ENCODE measurements at regions not wholly inside any gene's neighbourhood (a gene's known extent, or its start where the extent isn't known, plus 50 kb on each side); places are given as distances from the start of the nearest gene placed in this dataset.

DNA sequence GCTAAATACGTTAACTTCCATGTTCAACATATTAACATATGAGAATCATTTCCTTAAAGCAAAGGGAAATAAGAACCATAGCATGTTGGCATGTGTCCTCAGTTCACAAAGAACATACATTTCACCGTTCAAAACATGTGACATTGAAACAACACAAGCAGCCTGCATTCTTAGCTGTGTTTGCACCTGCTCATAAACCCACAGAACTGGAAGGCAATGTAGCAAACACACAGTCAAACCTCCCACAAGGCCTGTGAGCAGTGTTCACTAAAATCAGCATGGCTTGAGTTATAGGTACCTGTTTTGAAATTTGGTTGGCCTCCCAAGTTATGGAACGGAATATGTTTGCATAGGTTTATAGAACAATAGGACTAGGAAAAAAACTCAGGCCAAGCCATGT lies 504.9 kb upstream of the AMELY start:
- no peak for FAIRE-seq
- H3K27ac ChIP-seq (ENCODE audit: low read depth in 2 of 2, low read length in 2 of 2) = no peak overlapping the region
- TF ChIP-seq, protein P1, sequence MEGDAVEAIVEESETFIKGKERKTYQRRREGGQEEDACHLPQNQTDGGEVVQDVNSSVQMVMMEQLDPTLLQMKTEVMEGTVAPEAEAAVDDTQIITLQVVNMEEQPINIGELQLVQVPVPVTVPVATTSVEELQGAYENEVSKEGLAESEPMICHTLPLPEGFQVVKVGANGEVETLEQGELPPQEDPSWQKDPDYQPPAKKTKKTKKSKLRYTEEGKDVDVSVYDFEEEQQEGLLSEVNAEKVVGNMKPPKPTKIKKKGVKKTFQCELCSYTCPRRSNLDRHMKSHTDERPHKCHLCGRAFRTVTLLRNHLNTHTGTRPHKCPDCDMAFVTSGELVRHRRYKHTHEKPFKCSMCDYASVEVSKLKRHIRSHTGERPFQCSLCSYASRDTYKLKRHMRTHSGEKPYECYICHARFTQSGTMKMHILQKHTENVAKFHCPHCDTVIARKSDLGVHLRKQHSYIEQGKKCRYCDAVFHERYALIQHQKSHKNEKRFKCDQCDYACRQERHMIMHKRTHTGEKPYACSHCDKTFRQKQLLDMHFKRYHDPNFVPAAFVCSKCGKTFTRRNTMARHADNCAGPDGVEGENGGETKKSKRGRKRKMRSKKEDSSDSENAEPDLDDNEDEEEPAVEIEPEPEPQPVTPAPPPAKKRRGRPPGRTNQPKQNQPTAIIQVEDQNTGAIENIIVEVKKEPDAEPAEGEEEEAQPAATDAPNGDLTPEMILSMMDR (IDR thresholded peaks at IDR 0.05; ENCODE audit: borderline replicate concordance, extremely low read depth, insufficient read depth) = no peak
- intact Hi-C loops (cut with DNase I) = no loop called here
- H3K4me3 ChIP-seq (ENCODE audit: low read length in 3 of 3) = no peak overlapping the region
- H3K9me3 ChIP-seq (ENCODE audit: control insufficient read depth in 2 of 3, insufficient read depth in 1 of 3, low read length in 3 of 3) = no peaks in the 10 kb centered on the region
- no peak overlapping the region for H3K9ac ChIP-seq (ENCODE audit: low read length in 3 of 3)
- no peaks in the 10 kb centered on the region for H3K4me1 ChIP-seq (ENCODE audit: control insufficient read depth in 2 of 3, insufficient read depth in 2 of 3, low read depth in 1 of 3, low read length in 3 of 3)
- H3K27me3 ChIP-seq (ENCODE audit: control insufficient read depth, insufficient read depth, low read length) = no peaks in the 10 kb centered on the region
- H3K36me3 ChIP-seq (ENCODE audit: control insufficient read depth in 2 of 3, insufficient read depth in 3 of 3, low read length in 3 of 3) = no peaks in the 10 kb centered on the region
- DNase-seq = no peak

DNA sequence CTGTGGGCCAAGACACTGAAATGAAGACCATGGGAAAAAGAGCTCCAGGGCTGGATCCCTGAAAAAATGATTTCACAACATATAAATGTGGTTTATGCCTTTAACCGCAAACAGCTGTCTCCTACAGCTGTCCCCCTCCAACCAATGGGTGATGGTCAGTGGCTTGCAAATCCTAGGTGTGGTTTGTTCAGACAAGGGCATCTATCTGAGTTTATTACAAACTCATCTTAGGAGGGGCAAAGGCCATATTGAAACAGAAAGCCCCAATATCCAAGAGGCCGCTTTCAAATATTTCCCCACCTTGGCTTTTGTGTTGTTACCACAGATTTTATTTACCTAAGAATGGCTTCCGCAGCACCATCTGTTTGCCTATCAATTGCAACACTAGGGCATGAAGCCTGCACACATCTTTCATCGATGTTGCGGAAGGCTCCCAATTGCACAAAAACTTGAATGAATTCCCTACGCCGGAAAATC lies 503.6 kb upstream of the AMELY start:
- Histone ChIP-seq H3K9me3 (ENCODE audit: control insufficient read depth in 2 of 3, insufficient read depth in 1 of 3, low read length in 3 of 3) (no peaks in the 10 kb centered on the region), H3K4me1 (ENCODE audit: control insufficient read depth in 2 of 3, insufficient read depth in 2 of 3, low read depth in 1 of 3, low read length in 3 of 3) (no peaks in the 10 kb centered on the region), H3K36me3 (ENCODE audit: control insufficient read depth in 2 of 3, insufficient read depth in 3 of 3, low read length in 3 of 3) (no peaks in the 10 kb centered on the region), H3K27me3 (ENCODE audit: control insufficient read depth, insufficient read depth, low read length) (no peaks in the 10 kb centered on the region), H3K9ac (ENCODE audit: low read length in 3 of 3) (no peak overlapping the region), H3K27ac (ENCODE audit: low read depth in 2 of 2, low read length in 2 of 2) (no peak overlapping the region), H3K4me3 (ENCODE audit: low read length in 3 of 3) (no peak overlapping the region)
- FAIRE-seq (no peak), DNase-seq (no peak)
- TF ChIP-seq, protein P1 (IDR thresholded peaks at IDR 0.05; ENCODE audit: borderline replicate concordance, extremely low read depth, insufficient read depth) = no peak
- intact Hi-C loops (cut with DNase I) = no loop called here

DNA sequence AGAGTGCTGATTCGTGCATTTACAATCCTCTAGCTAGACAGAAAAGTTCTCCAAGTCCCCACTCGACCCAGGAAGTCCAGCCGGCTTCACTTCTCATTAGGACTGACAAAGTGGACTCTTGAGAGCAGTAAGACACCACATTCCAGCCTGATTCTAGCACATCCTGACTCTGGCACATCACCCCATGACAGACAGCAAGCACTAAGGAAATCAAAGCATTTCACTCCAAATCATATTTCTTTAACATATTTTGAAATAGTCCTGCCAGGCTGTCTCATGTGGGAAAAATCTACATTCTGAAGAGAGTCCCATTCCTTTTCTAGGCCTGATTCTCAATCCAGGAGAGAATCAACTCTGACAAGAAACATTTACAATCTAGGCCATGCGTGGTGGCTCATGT lies 478.5 kb upstream of the AMELY start:
- TF ChIP-seq, protein P1 (IDR thresholded peaks at IDR 0.05; ENCODE audit: borderline replicate concordance, extremely low read depth, insufficient read depth) = no peak
- peaks cover 0 to 19% (median 0%) of the 10 kb centered on the region in 3 donors for H3K9me3 ChIP-seq (ENCODE audit: control insufficient read depth in 2 of 3, insufficient read depth in 1 of 3, low read length in 3 of 3)

GRCh38 chrY:7382988-7383387 lies 471.4 kb upstream of the AMELY start:
- Histone ChIP-seq H3K9me3 (ENCODE audit: control insufficient read depth in 2 of 3, insufficient read depth in 1 of 3, low read length in 3 of 3) (no peaks in the 10 kb centered on the region), H3K27ac (ENCODE audit: low read depth in 2 of 2, low read length in 2 of 2) (no peak overlapping the region), H3K9ac (ENCODE audit: low read length in 3 of 3) (no peak overlapping the region), H3K4me3 (ENCODE audit: low read length in 3 of 3) (no peak overlapping the region), H3K4me1 (ENCODE audit: control insufficient read depth in 2 of 3, insufficient read depth in 2 of 3, low read depth in 1 of 3, low read length in 3 of 3) (no peaks in the 10 kb centered on the region), H3K27me3 (ENCODE audit: control insufficient read depth, insufficient read depth, low read length) (no peaks in the 10 kb centered on the region), H3K36me3 (ENCODE audit: control insufficient read depth in 2 of 3, insufficient read depth in 3 of 3, low read length in 3 of 3) (no peaks in the 10 kb centered on the region)
- FAIRE-seq (no peak), DNase-seq (peak in 1 of 5 donors; percentile 13)
- intact Hi-C loops (cut with DNase I) = no loop called here
- TF ChIP-seq, protein P1 (IDR thresholded peaks at IDR 0.05; ENCODE audit: borderline replicate concordance, extremely low read depth, insufficient read depth) = no peak

More for the DNA sequence above, 478.5 kb upstream of the AMELY start:
- Histone ChIP-seq H3K9ac (ENCODE audit: low read length in 3 of 3) (no peak overlapping the region), H3K36me3 (ENCODE audit: control insufficient read depth in 2 of 3, insufficient read depth in 3 of 3, low read length in 3 of 3) (no peaks in the 10 kb centered on the region), H3K4me1 (ENCODE audit: control insufficient read depth in 2 of 3, insufficient read depth in 2 of 3, low read depth in 1 of 3, low read length in 3 of 3) (no peaks in the 10 kb centered on the region), H3K4me3 (ENCODE audit: low read length in 3 of 3) (no peak overlapping the region), H3K27me3 (ENCODE audit: control insufficient read depth, insufficient read depth, low read length) (no peaks in the 10 kb centered on the region), H3K27ac (ENCODE audit: low read depth in 2 of 2, low read length in 2 of 2) (no peak overlapping the region)
- intact Hi-C loops (cut with DNase I) = no loop called here
- FAIRE-seq (no peak), DNase-seq (no peak)

Measured in kidney (tissue), 13 donors.